ENCODE measurements at regions not wholly inside any gene's neighbourhood (a gene's known extent, or its start where the extent isn't known, plus 50 kb on each side); places are given as distances from the start of the nearest gene placed in this dataset.

DNA sequence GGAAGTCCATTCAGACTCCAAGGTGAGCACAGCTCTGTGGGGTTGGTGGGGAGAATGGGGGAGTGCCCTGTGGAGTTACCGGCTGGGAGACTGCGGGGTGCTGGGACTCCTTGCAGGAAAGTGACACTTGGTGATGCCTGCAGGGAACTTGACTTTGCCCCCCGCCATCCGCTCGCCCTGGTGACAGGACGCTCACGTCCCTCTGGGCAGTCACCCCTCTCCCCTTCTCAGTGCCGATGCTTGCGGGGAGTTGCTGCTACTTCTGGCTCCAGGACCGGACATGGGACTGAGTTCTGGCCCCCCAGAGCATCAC is 209.5 kb upstream of the C1orf174 start:
- no peak for TF ChIP-seq EZH2phosphoT487 (conservative IDR thresholded peaks at IDR 0.05; ENCODE audit: low read length)

DNA sequence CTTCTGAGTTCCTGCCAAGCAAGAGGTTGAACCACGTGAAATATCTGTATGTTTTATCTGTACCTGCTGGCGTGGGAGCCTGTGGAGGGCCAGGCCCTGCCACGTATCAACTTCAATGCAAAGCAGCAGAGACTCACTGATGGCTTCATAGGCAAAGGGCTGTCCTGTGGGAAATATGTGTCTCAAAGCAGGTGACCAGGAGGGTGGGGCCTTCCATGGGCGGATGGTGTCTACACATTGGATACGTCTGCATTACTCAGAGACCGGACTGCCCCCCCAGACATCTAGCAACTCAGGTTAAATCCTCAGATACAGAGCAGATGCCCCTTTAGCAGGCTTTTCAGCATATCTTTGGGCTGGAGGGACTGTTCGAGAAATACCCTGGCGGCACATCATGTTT is 210.8 kb upstream of the C1orf174 start:
- Histone ChIP-seq H3K9me3 (ENCODE audit: insufficient read depth, low read length) (no peaks in the 10 kb centered on the region), H3K4me2 (ENCODE audit: low read depth, low read length, poor library complexity, severe bottlenecking) (no peak overlapping the region), H3K9me2 (replicated peaks; ENCODE audit: insufficient read depth, low read length) (no peaks in the 10 kb centered on the region), H4K20me1 (ENCODE audit: low read depth, low read length) (no peaks in the 10 kb centered on the region), H2AFZ (ENCODE audit: low read depth, low read length, severe bottlenecking) (no peak overlapping the region), H3K9ac (ENCODE audit: low read length) (no peak overlapping the region), H3K4me3 (ENCODE audit: insufficient read depth, low read length, poor library complexity, severe bottlenecking) (no peak overlapping the region), H3K36me3 (ENCODE audit: low read length) (no peaks in the 10 kb centered on the region), H3K27me3 (ENCODE audit: low read length) (no peaks in the 10 kb centered on the region), H3K27ac (ENCODE audit: low read depth, low read length) (no peak overlapping the region), H3F3A (ENCODE audit: insufficient read depth) (no peaks in the 10 kb centered on the region), H3K79me2 (ENCODE audit: insufficient read depth, low read length) (no peaks in the 10 kb centered on the region)
- TF ChIP-seq, protein P1, sequence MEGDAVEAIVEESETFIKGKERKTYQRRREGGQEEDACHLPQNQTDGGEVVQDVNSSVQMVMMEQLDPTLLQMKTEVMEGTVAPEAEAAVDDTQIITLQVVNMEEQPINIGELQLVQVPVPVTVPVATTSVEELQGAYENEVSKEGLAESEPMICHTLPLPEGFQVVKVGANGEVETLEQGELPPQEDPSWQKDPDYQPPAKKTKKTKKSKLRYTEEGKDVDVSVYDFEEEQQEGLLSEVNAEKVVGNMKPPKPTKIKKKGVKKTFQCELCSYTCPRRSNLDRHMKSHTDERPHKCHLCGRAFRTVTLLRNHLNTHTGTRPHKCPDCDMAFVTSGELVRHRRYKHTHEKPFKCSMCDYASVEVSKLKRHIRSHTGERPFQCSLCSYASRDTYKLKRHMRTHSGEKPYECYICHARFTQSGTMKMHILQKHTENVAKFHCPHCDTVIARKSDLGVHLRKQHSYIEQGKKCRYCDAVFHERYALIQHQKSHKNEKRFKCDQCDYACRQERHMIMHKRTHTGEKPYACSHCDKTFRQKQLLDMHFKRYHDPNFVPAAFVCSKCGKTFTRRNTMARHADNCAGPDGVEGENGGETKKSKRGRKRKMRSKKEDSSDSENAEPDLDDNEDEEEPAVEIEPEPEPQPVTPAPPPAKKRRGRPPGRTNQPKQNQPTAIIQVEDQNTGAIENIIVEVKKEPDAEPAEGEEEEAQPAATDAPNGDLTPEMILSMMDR (IDR thresholded peaks at IDR 0.05; ENCODE audit: insufficient read depth, low read length, poor library complexity, severe bottlenecking): no peak
- no peak for TF ChIP-seq EZH2phosphoT487 (conservative IDR thresholded peaks at IDR 0.05; ENCODE audit: low read length)

More for the DNA sequence above, 209.5 kb upstream of the C1orf174 start:
- H2AFZ ChIP-seq (ENCODE audit: low read depth, low read length, severe bottlenecking): no peak overlapping the region
- H3K9me2 ChIP-seq (replicated peaks; ENCODE audit: insufficient read depth, low read length): no peaks in the 10 kb centered on the region
- H4K20me1 ChIP-seq (ENCODE audit: low read depth, low read length): no peaks in the 10 kb centered on the region
- H3K9me3 ChIP-seq (ENCODE audit: insufficient read depth, low read length): no peaks in the 10 kb centered on the region
- H3K79me2 ChIP-seq (ENCODE audit: insufficient read depth, low read length): no peaks in the 10 kb centered on the region
- no peaks in the 10 kb centered on the region for H3K36me3 ChIP-seq (ENCODE audit: low read length)
- H3F3A ChIP-seq (ENCODE audit: insufficient read depth): no peaks in the 10 kb centered on the region
- no peaks in the 10 kb centered on the region for H3K27me3 ChIP-seq (ENCODE audit: low read length)
- H3K27ac ChIP-seq (ENCODE audit: low read depth, low read length): no peak overlapping the region
- H3K9ac ChIP-seq (ENCODE audit: low read length): no peak overlapping the region
- H3K4me2 ChIP-seq (ENCODE audit: low read depth, low read length, poor library complexity, severe bottlenecking): no peak overlapping the region
- no peak overlapping the region for H3K4me3 ChIP-seq (ENCODE audit: insufficient read depth, low read length, poor library complexity, severe bottlenecking)

DNA sequence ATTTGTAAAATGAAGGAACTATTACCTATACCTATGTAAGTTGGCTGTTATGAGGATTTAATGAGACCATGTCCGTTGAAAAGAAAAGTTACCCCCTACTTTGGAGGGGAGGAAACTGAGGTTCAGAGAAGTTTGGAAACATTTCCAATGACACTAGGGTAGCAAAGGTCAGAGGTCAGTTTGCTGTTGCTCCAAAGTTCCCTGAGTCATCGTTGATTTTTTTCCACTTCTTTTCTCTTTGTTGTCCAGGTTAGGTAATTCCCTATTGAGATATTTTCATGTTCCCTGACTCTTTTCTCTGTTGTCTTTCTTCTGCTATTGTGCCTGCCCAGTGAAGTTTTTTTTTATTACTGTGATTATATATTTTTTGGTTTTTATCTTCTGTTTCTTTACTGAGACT is 213.8 kb upstream of the C1orf174 start:
- no peak for TF ChIP-seq EZH2phosphoT487 (conservative IDR thresholded peaks at IDR 0.05; ENCODE audit: low read length)
- TF ChIP-seq, protein P1 (IDR thresholded peaks at IDR 0.05; ENCODE audit: insufficient read depth, low read length, poor library complexity, severe bottlenecking): no peak
- Histone ChIP-seq H2AFZ (ENCODE audit: low read depth, low read length, severe bottlenecking) (no peak overlapping the region), H4K20me1 (ENCODE audit: low read depth, low read length) (no peaks in the 10 kb centered on the region), H3K27me3 (ENCODE audit: low read length) (no peaks in the 10 kb centered on the region), H3K36me3 (ENCODE audit: low read length) (no peaks in the 10 kb centered on the region), H3K4me2 (ENCODE audit: low read depth, low read length, poor library complexity, severe bottlenecking) (no peak overlapping the region), H3K9ac (ENCODE audit: low read length) (no peak overlapping the region), H3K9me3 (ENCODE audit: insufficient read depth, low read length) (no peaks in the 10 kb centered on the region), H3K79me2 (ENCODE audit: insufficient read depth, low read length) (no peaks in the 10 kb centered on the region), H3F3A (ENCODE audit: insufficient read depth) (no peaks in the 10 kb centered on the region), H3K9me2 (replicated peaks; ENCODE audit: insufficient read depth, low read length) (no peaks in the 10 kb centered on the region), H3K27ac (ENCODE audit: low read depth, low read length) (no peak overlapping the region), H3K4me3 (ENCODE audit: insufficient read depth, low read length, poor library complexity, severe bottlenecking) (no peak overlapping the region)

DNA sequence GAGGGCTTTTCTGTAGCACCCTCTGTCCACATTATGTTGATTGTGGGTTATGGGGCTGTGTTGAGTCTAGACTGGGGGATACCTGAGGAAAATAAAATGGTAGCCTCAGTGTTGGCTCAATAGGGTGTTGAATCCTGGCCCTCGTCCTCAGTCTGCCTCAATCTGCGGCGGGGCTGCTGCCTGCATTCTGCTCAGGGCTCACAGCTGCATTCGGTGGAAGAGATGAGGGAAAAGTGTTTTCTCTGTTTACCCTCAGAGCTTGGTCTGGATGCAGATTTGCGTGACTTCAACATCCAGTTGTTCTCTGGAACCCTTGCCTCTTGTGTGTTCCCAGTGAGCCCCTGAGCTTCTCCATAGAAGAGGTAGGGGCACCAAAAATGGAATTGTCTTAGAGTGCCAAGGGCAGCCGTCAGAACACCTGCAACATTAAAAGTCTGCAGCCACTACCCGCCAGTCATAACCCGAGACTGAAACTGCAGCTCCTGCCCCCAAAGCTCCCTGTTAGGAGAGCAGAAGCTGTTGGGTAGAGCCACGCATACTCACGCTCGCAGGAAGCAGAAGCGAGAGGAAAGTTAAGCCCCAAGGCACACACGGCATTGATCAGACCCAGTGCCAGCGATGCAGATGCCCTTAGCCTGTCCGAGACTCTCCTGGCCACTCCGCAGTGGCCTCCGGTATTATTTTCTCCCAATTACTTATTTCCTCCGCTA is 215.3 kb upstream of the C1orf174 start:
- Histone ChIP-seq H3F3A (ENCODE audit: insufficient read depth) (no peaks in the 10 kb centered on the region), H3K36me3 (ENCODE audit: low read length) (no peaks in the 10 kb centered on the region), H3K79me2 (ENCODE audit: insufficient read depth, low read length) (no peaks in the 10 kb centered on the region), H2AFZ (ENCODE audit: low read depth, low read length, severe bottlenecking) (no peak overlapping the region), H3K4me3 (ENCODE audit: insufficient read depth, low read length, poor library complexity, severe bottlenecking) (no peak overlapping the region), H3K9ac (ENCODE audit: low read length) (no peak overlapping the region), H3K9me3 (ENCODE audit: insufficient read depth, low read length) (no peaks in the 10 kb centered on the region), H3K27ac (ENCODE audit: low read depth, low read length) (no peak overlapping the region), H4K20me1 (ENCODE audit: low read depth, low read length) (no peaks in the 10 kb centered on the region), H3K9me2 (replicated peaks; ENCODE audit: insufficient read depth, low read length) (no peaks in the 10 kb centered on the region), H3K27me3 (ENCODE audit: low read length) (no peaks in the 10 kb centered on the region), H3K4me2 (ENCODE audit: low read depth, low read length, poor library complexity, severe bottlenecking) (no peak overlapping the region)
- no peak for TF ChIP-seq EZH2phosphoT487 (conservative IDR thresholded peaks at IDR 0.05; ENCODE audit: low read length)
- TF ChIP-seq, protein P1 (IDR thresholded peaks at IDR 0.05; ENCODE audit: insufficient read depth, low read length, poor library complexity, severe bottlenecking): no peak
